Thoracic aorta (tissue), 2 donors: ENCODE measurements at regions not wholly inside any gene's neighbourhood (a gene's known extent, or its start where the extent isn't known, plus 50 kb on each side); places are given as distances from the start of the nearest gene placed in this dataset.

Experiments
- ATAC-seq: fragments of 150-250 bp; one replicate; pipeline ENCODE4 v1.8.0; 2017; ENCODE audit warnings: low read depth; ENCODE audit not compliant: insufficient number of reproducible peaks, low FRiP score
- DNase-seq: peaks from one replicate; pipeline ENCODE4 v3.0.0-alpha.2; 2020; ENCODE audit warnings: low spot score
- H3K27ac ChIP-seq, 2 donors: fragments of 200-600 bp; sonication (generic); 1 replicate in 1 of 2; 2 replicates in 1 of 2; pipeline ENCODE4 v1.5.1; 2016; ENCODE audit warnings: mild to moderate bottlenecking in 2 of 2, moderate library complexity in 2 of 2
- H3K27me3 ChIP-seq: fragments of 200-600 bp; sonication (generic); replicated peaks from 2 replicates; pipeline ENCODE4 v1.6.0; 2016; ENCODE audit warnings: mild to moderate bottlenecking; ENCODE audit not compliant: insufficient read depth
- H3K36me3 ChIP-seq: fragments of 200-600 bp; sonication (generic); one replicate; pipeline ENCODE4 v1.5.1; 2016
- H3K4me1 ChIP-seq, 2 donors: fragments of 200-600 bp; sonication (generic); 1 replicate in 1 of 2; 2 replicates in 1 of 2; pipeline versions ENCODE4 v1.5.1 to v1.6.0; 2016; ENCODE audit warnings: low read depth in 2 of 2, mild to moderate bottlenecking in 1 of 2; ENCODE audit not compliant: control insufficient read depth in 1 of 2
- H3K4me3 ChIP-seq: fragments of 200-600 bp; sonication (generic); 2 replicates; pipeline ENCODE4 v1.5.1; 2016; ENCODE audit warnings: mild to moderate bottlenecking
- H3K9me3 ChIP-seq: fragments of 200-600 bp; sonication (generic); 2 replicates; pipeline ENCODE4 v1.5.1; 2016
- CTCF ChIP-seq: fragments of 200-600 bp; sonication (generic); IDR thresholded peaks from one replicate; pipeline ENCODE4 v1.5.1; 2019; ENCODE audit warnings: antibody characterized with exemption

GRCh38 chr2:121159291-121160071 is 125.5 kb downstream of the TFCP2L1 start:
- no peaks in the 10 kb centered on the region for H3K36me3 ChIP-seq
- DNase-seq, result no peak
- H3K27me3 ChIP-seq, result no peaks in the 10 kb centered on the region
- peaks cover 12% of the 10 kb centered on the region for H3K9me3 ChIP-seq
- H3K4me3 ChIP-seq, result no peak overlapping the region
- H3K27ac ChIP-seq, result no peak overlapping the region
- ATAC-seq, result no peak
- TF ChIP-seq CTCF, result no peak
- H3K4me1 ChIP-seq, result peaks cover 0 to 12% of the 10 kb centered on the region in 2 donors

GRCh38 chr2:121160366-121160765 is 124.6 kb downstream of the TFCP2L1 start:
- no peak for TF ChIP-seq CTCF
- no peaks in the 10 kb centered on the region for H3K27me3 ChIP-seq
- no peak for DNase-seq
- no peak for ATAC-seq
- H3K36me3 ChIP-seq, result no peaks in the 10 kb centered on the region
- peaks cover 0 to 12% of the 10 kb centered on the region in 2 donors for H3K4me1 ChIP-seq
- H3K9me3 ChIP-seq, result peaks cover 12% of the 10 kb centered on the region
- no peak overlapping the region for H3K4me3 ChIP-seq
- no peak overlapping the region for H3K27ac ChIP-seq

- Histone ChIP-seq H3K36me3 (no peaks in the 10 kb centered on the region), H3K9me3 (peaks cover 12% of the 10 kb centered on the region), H3K27me3 (no peaks in the 10 kb centered on the region), H3K4me1 (peaks cover 0 to 12% of the 10 kb centered on the region in 2 donors), H3K27ac (no peak overlapping the region), H3K4me3 (no peak overlapping the region)
- ATAC-seq, result no peak
- DNase-seq, result no peak
- TF ChIP-seq CTCF, result no peak
Observed at GRCh38 chr2:121161272-121161671, 123.7 kb downstream of the TFCP2L1 start.

- DNase-seq, result no peak
- H3K27ac ChIP-seq, result no peak overlapping the region
- no peaks in the 10 kb centered on the region for H3K9me3 ChIP-seq
- no peak for ATAC-seq
- H3K4me1 ChIP-seq, result peaks cover 0 to 12% of the 10 kb centered on the region in 2 donors
- H3K27me3 ChIP-seq, result no peaks in the 10 kb centered on the region
- H3K36me3 ChIP-seq, result no peaks in the 10 kb centered on the region
- no peak for TF ChIP-seq CTCF
- H3K4me3 ChIP-seq, result no peak overlapping the region
Observed at GRCh38 chr2:121162893-121163292, 122.1 kb downstream of the TFCP2L1 start.

GRCh38 chr2:121164042-121164441 is 121.0 kb downstream of the TFCP2L1 start:
- Histone ChIP-seq H3K4me1 (peaks cover 0 to 12% of the 10 kb centered on the region in 2 donors), H3K4me3 (no peak overlapping the region), H3K36me3 (no peaks in the 10 kb centered on the region), H3K27ac (no peak overlapping the region), H3K27me3 (no peaks in the 10 kb centered on the region), H3K9me3 (no peaks in the 10 kb centered on the region)
- no peak for TF ChIP-seq CTCF
- DNase-seq (no peak), ATAC-seq (no peak)
